Glutamatergic neuron (in vitro differentiated cells): ENCODE measurements at regions not wholly inside any gene's neighbourhood (a gene's known extent, or its start where the extent isn't known, plus 50 kb on each side); places are given as distances from the start of the nearest gene placed in this dataset.

Experiments used
- DNase-seq: peaks from one replicate; pipeline ENCODE4 v3.0.0; 2022
- H3K27ac Mint-ChIP-seq: one replicate; pipeline ENCODE4 v1.8.0; 2020; ENCODE audit warnings: mild to moderate bottlenecking, mixed read lengths, inconsistent platforms; ENCODE audit not compliant: unreplicated experiment
- H3K27me3 Mint-ChIP-seq: one replicate; pipeline ENCODE4 v1.8.0; 2020; ENCODE audit warnings: mild to moderate bottlenecking, moderate library complexity, mixed read lengths, inconsistent platforms; ENCODE audit not compliant: unreplicated experiment
- H3K36me3 Mint-ChIP-seq: one replicate; pipeline ENCODE4 v1.8.0; 2020; ENCODE audit warnings: mild to moderate bottlenecking, mixed read lengths, inconsistent platforms; ENCODE audit not compliant: unreplicated experiment
- H3K4me1 Mint-ChIP-seq: one replicate; pipeline ENCODE4 v1.8.0; 2020; ENCODE audit warnings: mild to moderate bottlenecking, low read depth, mixed read lengths, inconsistent platforms; ENCODE audit not compliant: unreplicated experiment
- H3K4me3 Mint-ChIP-seq: one replicate; pipeline ENCODE4 v1.8.0; 2020; ENCODE audit warnings: mild to moderate bottlenecking, mixed read lengths, inconsistent platforms; ENCODE audit not compliant: unreplicated experiment
- H3K9me3 Mint-ChIP-seq: one replicate; pipeline ENCODE4 v1.8.0; 2020; ENCODE audit warnings: mild to moderate bottlenecking, moderate library complexity, mixed read lengths, inconsistent platforms; ENCODE audit not compliant: unreplicated experiment
- TF ChIP-seq, protein P1 (sequence below): fragments of 200-600 bp; sonication (generic); IDR thresholded peaks from one replicate; pipeline ENCODE4 v1.5.0; 2021; ENCODE audit not compliant: partially characterized antibody, unreplicated experiment

DNA sequence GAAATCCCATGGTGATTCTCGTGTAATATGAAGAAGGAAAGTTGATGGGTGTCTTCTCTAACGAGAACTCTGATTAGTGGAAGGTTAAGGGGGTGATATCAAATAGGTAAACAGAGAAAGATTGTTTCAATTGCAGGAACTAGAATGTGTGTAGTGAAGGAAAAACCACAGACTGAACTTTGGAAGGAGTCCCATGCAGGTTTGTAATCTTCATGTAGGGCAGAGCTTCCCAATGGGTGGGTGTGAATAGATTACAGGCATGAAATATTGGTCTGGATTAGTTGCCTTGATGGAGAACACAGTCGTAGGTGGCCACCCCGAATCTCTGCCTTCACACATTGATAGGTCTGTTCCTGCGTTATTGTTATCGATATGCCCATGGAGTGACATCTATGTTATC lies 295.5 kb downstream of the KCNRG start:
- Mint-ChIP-seq H3K9me3 (no peaks in the 10 kb centered on the region), H3K27me3 (no peaks in the 10 kb centered on the region), H3K4me1 (no peaks in the 10 kb centered on the region), H3K36me3 (no peaks in the 10 kb centered on the region), H3K27ac (no peak overlapping the region), H3K4me3 (no peak overlapping the region)
- DNase-seq: no peak
- TF ChIP-seq, protein P1, sequence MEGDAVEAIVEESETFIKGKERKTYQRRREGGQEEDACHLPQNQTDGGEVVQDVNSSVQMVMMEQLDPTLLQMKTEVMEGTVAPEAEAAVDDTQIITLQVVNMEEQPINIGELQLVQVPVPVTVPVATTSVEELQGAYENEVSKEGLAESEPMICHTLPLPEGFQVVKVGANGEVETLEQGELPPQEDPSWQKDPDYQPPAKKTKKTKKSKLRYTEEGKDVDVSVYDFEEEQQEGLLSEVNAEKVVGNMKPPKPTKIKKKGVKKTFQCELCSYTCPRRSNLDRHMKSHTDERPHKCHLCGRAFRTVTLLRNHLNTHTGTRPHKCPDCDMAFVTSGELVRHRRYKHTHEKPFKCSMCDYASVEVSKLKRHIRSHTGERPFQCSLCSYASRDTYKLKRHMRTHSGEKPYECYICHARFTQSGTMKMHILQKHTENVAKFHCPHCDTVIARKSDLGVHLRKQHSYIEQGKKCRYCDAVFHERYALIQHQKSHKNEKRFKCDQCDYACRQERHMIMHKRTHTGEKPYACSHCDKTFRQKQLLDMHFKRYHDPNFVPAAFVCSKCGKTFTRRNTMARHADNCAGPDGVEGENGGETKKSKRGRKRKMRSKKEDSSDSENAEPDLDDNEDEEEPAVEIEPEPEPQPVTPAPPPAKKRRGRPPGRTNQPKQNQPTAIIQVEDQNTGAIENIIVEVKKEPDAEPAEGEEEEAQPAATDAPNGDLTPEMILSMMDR: no peak

DNA sequence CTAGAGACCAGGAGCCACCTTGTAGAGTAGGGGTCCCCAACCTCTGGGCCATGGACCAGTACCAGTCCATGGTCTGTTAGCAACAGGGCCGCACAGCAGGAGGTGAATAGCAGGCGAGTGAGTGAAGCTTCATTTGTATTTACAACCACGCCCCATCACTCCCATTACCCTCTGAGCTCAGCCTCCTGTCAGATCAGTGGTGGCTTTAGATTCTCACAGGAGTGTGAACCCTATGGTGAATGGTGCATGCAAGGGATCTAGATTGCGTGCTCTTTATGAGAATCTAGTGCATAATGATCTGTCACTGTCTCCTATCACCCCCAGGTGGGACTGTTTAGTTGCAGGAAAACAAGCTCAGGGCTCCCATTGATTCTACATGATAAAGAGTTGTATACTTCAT lies 303.6 kb downstream of the KCNRG start:
- H3K4me1 Mint-ChIP-seq: no peaks in the 10 kb centered on the region
- H3K4me3 Mint-ChIP-seq: no peak overlapping the region
- no peaks in the 10 kb centered on the region for H3K27me3 Mint-ChIP-seq
- TF ChIP-seq, protein P1: no peak
- H3K27ac Mint-ChIP-seq: no peak overlapping the region
- DNase-seq: no peak
- H3K9me3 Mint-ChIP-seq: no peaks in the 10 kb centered on the region
- H3K36me3 Mint-ChIP-seq: no peaks in the 10 kb centered on the region

DNA sequence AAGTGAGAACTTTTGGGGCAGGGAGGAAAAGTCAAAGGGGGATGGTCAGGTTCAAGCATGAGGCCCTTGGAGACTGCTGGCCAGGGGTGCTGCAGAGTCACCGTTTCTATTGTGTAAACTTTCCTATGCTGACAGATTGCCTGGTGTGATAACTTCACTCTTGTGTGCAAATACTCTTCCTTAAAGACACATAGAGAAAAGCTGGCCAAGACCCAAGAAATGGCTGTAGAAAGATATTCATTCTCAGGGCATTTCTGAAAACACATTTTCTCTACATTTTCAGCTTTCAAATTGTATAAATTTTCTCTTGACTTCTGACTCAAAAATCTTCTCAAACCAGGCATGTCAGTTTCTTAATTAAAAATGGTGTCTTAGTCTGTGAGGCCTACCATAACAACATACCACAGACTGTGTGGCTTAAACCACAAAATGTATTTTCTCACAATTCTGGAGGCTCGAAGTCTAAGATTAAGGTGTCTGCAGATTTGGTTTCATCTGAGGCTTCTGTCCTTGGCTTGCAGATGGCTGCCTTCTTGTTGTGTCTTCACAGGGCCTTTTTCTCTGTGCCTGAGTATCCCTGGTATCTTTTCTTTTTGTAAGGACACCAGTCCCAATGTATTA lies 304.5 kb downstream of the KCNRG start:
- Mint-ChIP-seq H3K36me3 (peaks cover under 1% of the 10 kb centered on the region), H3K27ac (no peak overlapping the region), H3K4me3 (no peak overlapping the region)

DNA sequence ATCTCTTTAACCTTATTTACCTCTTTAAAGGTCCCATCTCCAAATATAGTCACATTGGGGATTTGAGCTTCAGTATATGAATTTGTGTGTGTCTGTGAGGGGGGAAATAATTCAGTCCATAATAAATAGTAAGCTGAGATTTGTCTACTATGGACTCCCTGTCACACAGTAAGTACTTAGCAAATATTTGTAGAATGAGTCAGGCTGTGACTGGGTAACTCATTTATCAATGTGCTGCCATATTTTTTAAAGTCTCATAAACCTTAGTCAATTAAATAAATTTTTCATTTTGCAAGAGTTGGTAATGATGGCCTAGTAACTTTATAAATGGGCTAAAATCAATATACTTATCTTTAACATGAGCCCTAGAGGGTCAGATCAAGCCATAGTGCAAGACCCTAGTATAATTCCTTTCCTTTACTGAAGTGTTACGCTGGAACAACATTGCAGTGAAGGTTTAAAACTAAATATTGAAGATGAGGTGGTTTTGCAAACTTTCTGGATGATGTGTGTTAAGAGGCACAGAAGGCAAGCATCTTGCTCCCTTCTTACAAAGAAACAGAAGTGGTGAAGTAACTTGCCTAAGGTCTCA lies 305.1 kb downstream of the KCNRG start:
- H3K36me3 Mint-ChIP-seq: peaks cover 4% of the 10 kb centered on the region
- H3K4me3 Mint-ChIP-seq: no peak overlapping the region
- no peaks in the 10 kb centered on the region for H3K9me3 Mint-ChIP-seq
- no peak overlapping the region for H3K27ac Mint-ChIP-seq
- H3K27me3 Mint-ChIP-seq: no peaks in the 10 kb centered on the region
- TF ChIP-seq, protein P1: no peak
- H3K4me1 Mint-ChIP-seq: no peaks in the 10 kb centered on the region
- DNase-seq: no peak

More for the DNA sequence above, 304.5 kb downstream of the KCNRG start:
- H3K27me3 Mint-ChIP-seq: no peaks in the 10 kb centered on the region
- TF ChIP-seq, protein P1: no peak
- DNase-seq: no peak
- no peaks in the 10 kb centered on the region for H3K4me1 Mint-ChIP-seq
- no peaks in the 10 kb centered on the region for H3K9me3 Mint-ChIP-seq

DNA sequence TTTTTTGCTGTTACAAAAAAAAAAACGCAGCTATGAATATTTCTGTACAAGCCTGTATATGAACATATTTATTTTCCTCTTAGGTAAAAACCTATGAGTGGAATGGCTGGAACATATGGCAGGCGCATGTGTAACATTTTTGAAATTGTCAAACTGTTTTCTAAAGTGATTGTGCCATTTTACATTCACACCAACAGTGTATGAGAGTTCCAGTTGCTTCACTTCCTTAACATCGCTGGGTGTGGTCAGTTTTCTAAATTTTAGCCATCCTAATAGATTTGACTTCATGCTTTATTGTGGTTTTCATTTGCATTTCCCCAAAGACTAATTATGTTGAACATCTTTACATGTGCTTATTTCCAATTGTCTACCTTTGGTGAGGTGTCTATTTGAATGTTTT lies 306.8 kb downstream of the KCNRG start:
- Mint-ChIP-seq H3K36me3 (peaks cover 4% of the 10 kb centered on the region), H3K4me1 (no peaks in the 10 kb centered on the region), H3K27ac (no peak overlapping the region), H3K4me3 (no peak overlapping the region), H3K9me3 (no peaks in the 10 kb centered on the region), H3K27me3 (no peaks in the 10 kb centered on the region)
- DNase-seq: no peak
- TF ChIP-seq, protein P1: no peak
